GM21360 (cell line): ENCODE measurements at regions not wholly inside any gene's neighbourhood (a gene's known extent, or its start where the extent isn't known, plus 50 kb on each side); places are given as distances from the start of the nearest gene placed in this dataset.
A peak's percentile ranks its signal among the peaks of the same experiment; 100 is the strongest.

Experiments
- ATAC-seq: cut with Tn5 transposase; IDR thresholded peaks from one replicate; pipeline ENCODE4 v1.9.1; 2021; ENCODE audit warnings: mild to moderate bottlenecking, moderate library complexity; ENCODE audit not compliant: unreplicated experiment

- ATAC-seq, result no peak
Observed at GRCh38 chr1:55374801-55375616, 159.8 kb upstream of the USP24 start.

- no peak for ATAC-seq
Observed at GRCh38 chr1:55374216-55374615, 159.1 kb upstream of the USP24 start.

- no peak for ATAC-seq
Observed at GRCh38 chr1:55369474-55369873, 154.3 kb upstream of the USP24 start.

- ATAC-seq, result no peak
Observed at GRCh38 chr1:55368698-55369097, 153.5 kb upstream of the USP24 start.

GRCh38 chr1:55367273-55367672 lies 152.1 kb upstream of the USP24 start:
- ATAC-seq, result no peak

GRCh38 chr1:55364216-55364615 lies 149.1 kb upstream of the USP24 start:
- ATAC-seq, result no peak

GRCh38 chr1:55363268-55363667 lies 148.1 kb upstream of the USP24 start:
- no peak for ATAC-seq

- no peak for ATAC-seq
Observed at GRCh38 chr1:55362558-55362957, 147.4 kb upstream of the USP24 start.

- ATAC-seq, result no peak
Observed at GRCh38 chr1:55359611-55360010, 144.4 kb upstream of the USP24 start.

GRCh38 chr1:55358581-55358980 lies 143.4 kb upstream of the USP24 start:
- ATAC-seq, result no peak

GRCh38 chr1:55355549-55355948 lies 140.4 kb upstream of the USP24 start:
- ATAC-seq, result no peak

- no peak for ATAC-seq
Observed at GRCh38 chr1:55353707-55354620, 138.8 kb upstream of the USP24 start.

GRCh38 chr1:55352811-55353180 lies 137.6 kb upstream of the USP24 start:
- ATAC-seq, result no peak

GRCh38 chr1:55352080-55352810 lies 137.1 kb upstream of the USP24 start:
- ATAC-seq, result no peak

GRCh38 chr1:55348356-55348755 lies 133.2 kb upstream of the USP24 start:
- ATAC-seq, result no peak

GRCh38 chr1:55347866-55348265 lies 132.7 kb upstream of the USP24 start:
- no peak for ATAC-seq

- ATAC-seq, result no peak
Observed at GRCh38 chr1:55347041-55347440, 131.9 kb upstream of the USP24 start.

GRCh38 chr1:55346586-55346985 lies 131.4 kb upstream of the USP24 start:
- ATAC-seq, result no peak

- ATAC-seq, result no peak
Observed at GRCh38 chr1:55339681-55340080, 124.5 kb upstream of the USP24 start.

- ATAC-seq, result peak; percentile 22
Observed at GRCh38 chr1:55338448-55338820, 123.3 kb upstream of the USP24 start.

- peak; percentile 60 for ATAC-seq
Observed at GRCh38 chr1:55337801-55338447, 122.8 kb upstream of the USP24 start.
